HEK293 (cell line): ENCODE measurements at regions not wholly inside any gene's neighbourhood (a gene's known extent, or its start where the extent isn't known, plus 50 kb on each side); places are given as distances from the start of the nearest gene placed in this dataset.
"Not testable (repeated sequence)": the region's sequence is repeated elsewhere in the genome, so short reads cannot be mapped to it uniquely, and the experiment has no call there.

Experiments
- CTCF ChIA-PET: fragments of 350-600 bp; formaldehyde crosslinking; extraction: SDS; loops from one replicate; lab custom pipeline; 2021; ENCODE audit warnings: antibody characterized with exemption; lab: Yijun Ruan, JAX
- POLR2A ChIA-PET: fragments of 300-600 bp; formaldehyde crosslinking; extraction: SDS; loops from one replicate; lab custom pipeline; 2020; ENCODE audit warnings: antibody characterized with exemption, inconsistent platforms; lab: Yijun Ruan, JAX
- H3K27ac ChIP-seq: fragments of 200-500 bp; sonication (Bioruptor generic); 2 replicates; pipeline ENCODE4 v1.5.1; 2014; ENCODE audit warnings: low read depth, low read length, control low read depth, inconsistent platforms; ENCODE audit errors: extremely low read depth
- H3K36me3 ChIP-seq, 2 experiments: fragments of 200-500 bp in 1 of 2; sonication (Bioruptor generic) in 1 of 2; 1 replicate in 1 of 2; 2 replicates in 1 of 2; pipeline ENCODE4 v1.5.1; 2014 to 2017; ENCODE audit warnings: inconsistent platforms in 2 of 2, low read length in 2 of 2; ENCODE audit not compliant: control insufficient read depth in 2 of 2, insufficient read depth in 1 of 2
- H3K4me1 ChIP-seq: fragments of 200-500 bp; sonication (Bioruptor generic); 2 replicates; pipeline ENCODE4 v1.5.1; 2014; ENCODE audit warnings: mild to moderate bottlenecking, low read length, inconsistent platforms; ENCODE audit not compliant: control insufficient read depth, insufficient read depth
- H3K4me3 ChIP-seq: 2 replicates; pipeline ENCODE4 v1.5.1; 2011; ENCODE audit warnings: low read depth, mild to moderate bottlenecking, control low read depth, low read length, moderate library complexity
- H3K9me3 ChIP-seq: fragments of 200-500 bp; sonication (Bioruptor generic); 2 replicates; pipeline ENCODE4 v1.5.1; 2014; ENCODE audit warnings: low read depth, low read length, inconsistent platforms; ENCODE audit not compliant: control insufficient read depth, insufficient read depth
- BCL11B ChIP-seq: fragments of 450-650 bp; formaldehyde crosslinking; IDR thresholded peaks from 2 replicates; pipeline ENCODE4 v1.5.1; 2016; ENCODE audit warnings: low read depth, missing biosample characterization, missing genetic modification characterization
- GFI1B ChIP-seq: fragments of 450-650 bp; formaldehyde crosslinking; IDR thresholded peaks from 2 replicates; pipeline ENCODE4 v1.5.1; 2016; ENCODE audit warnings: missing biosample characterization, missing genetic modification characterization
- PRDM4 ChIP-seq: fragments of 450-650 bp; formaldehyde crosslinking; IDR thresholded peaks from 2 replicates; pipeline ENCODE4 v1.5.1; 2017; ENCODE audit warnings: missing biosample characterization, missing genetic modification characterization
- SP2 ChIP-seq: fragments of 450-650 bp; formaldehyde crosslinking; IDR thresholded peaks from 2 replicates; pipeline ENCODE4 v1.5.1; 2016; ENCODE audit warnings: missing biosample characterization, missing genetic modification characterization
- ZBTB10 ChIP-seq: fragments of 450-650 bp; formaldehyde crosslinking; IDR thresholded peaks from 2 replicates; pipeline ENCODE4 v1.5.1; 2016; ENCODE audit warnings: missing biosample characterization, missing genetic modification characterization
- ZNF10 ChIP-seq: fragments of 450-650 bp; formaldehyde crosslinking; IDR thresholded peaks from 2 replicates; pipeline ENCODE4 v1.5.1; 2017; ENCODE audit warnings: missing biosample characterization, missing genetic modification characterization
- ZNF114 ChIP-seq: fragments of 450-650 bp; formaldehyde crosslinking; IDR thresholded peaks from 2 replicates; pipeline ENCODE4 v1.5.0; 2017; ENCODE audit warnings: missing biosample characterization, missing genetic modification characterization
- ZNF2 ChIP-seq: fragments of 450-650 bp; formaldehyde crosslinking; IDR thresholded peaks from 2 replicates; pipeline ENCODE4 v1.5.1; 2016; ENCODE audit warnings: missing biosample characterization, missing genetic modification characterization
- ZNF239 ChIP-seq: fragments of 450-650 bp; formaldehyde crosslinking; IDR thresholded peaks from 2 replicates; pipeline ENCODE4 v1.5.1; 2016; ENCODE audit warnings: missing biosample characterization, missing genetic modification characterization
- ZNF362 ChIP-seq: fragments of 450-650 bp; formaldehyde crosslinking; IDR thresholded peaks from 2 replicates; pipeline ENCODE4 v1.5.1; 2016; ENCODE audit warnings: missing biosample characterization, missing genetic modification characterization
- ZNF423 ChIP-seq: fragments of 450-650 bp; formaldehyde crosslinking; IDR thresholded peaks from 2 replicates; pipeline ENCODE4 v1.5.1; 2016; ENCODE audit warnings: missing biosample characterization, missing genetic modification characterization
- ZNF48 ChIP-seq: fragments of 450-650 bp; formaldehyde crosslinking; IDR thresholded peaks from 2 replicates; pipeline ENCODE4 v1.5.1; 2016; ENCODE audit warnings: missing biosample characterization, missing genetic modification characterization
- ZNF514 ChIP-seq: fragments of 450-650 bp; formaldehyde crosslinking; IDR thresholded peaks from 2 replicates; pipeline ENCODE4 v1.5.1; 2016; ENCODE audit warnings: missing biosample characterization, missing genetic modification characterization
- ZNF521 ChIP-seq: fragments of 450-650 bp; formaldehyde crosslinking; IDR thresholded peaks from 2 replicates; pipeline ENCODE4 v1.5.1; 2017; ENCODE audit warnings: missing biosample characterization, mild to moderate bottlenecking, missing genetic modification characterization
- ZNF747 ChIP-seq: fragments of 450-650 bp; formaldehyde crosslinking; IDR thresholded peaks from 2 replicates; pipeline ENCODE4 v1.5.1; 2016; ENCODE audit warnings: missing biosample characterization, missing genetic modification characterization
- ZSCAN16 ChIP-seq: fragments of 450-650 bp; formaldehyde crosslinking; IDR thresholded peaks from 2 replicates; pipeline ENCODE4 v1.5.1; 2016; ENCODE audit warnings: missing biosample characterization, missing genetic modification characterization
- ZSCAN5A ChIP-seq: fragments of 450-650 bp; formaldehyde crosslinking; IDR thresholded peaks from 2 replicates; pipeline ENCODE4 v1.5.1; 2016; ENCODE audit warnings: missing biosample characterization, missing genetic modification characterization

GRCh38 chr5:154589511-154589910, 111.5 kb upstream of the HAND1 start:
- Histone ChIP-seq H3K9me3 (no peaks in the 10 kb centered on the region), H3K27ac (no peak overlapping the region), H3K36me3 (no peaks in the 10 kb centered on the region), H3K4me1 (peaks cover 6% of the 10 kb centered on the region; the same call in 1 of the 2 replicates), H3K4me3 (no peak overlapping the region)
- POLR2A ChIA-PET, result no interaction called here
- CTCF ChIA-PET, result interaction anchor here (0.7 to 4.2 kb wide), 2 partner anchors 22 to 69 kb away, joined by 4 to 15 read pairs; no protein-coding TSS in a partner anchor
- no peak for TF ChIP-seq PRDM4
- no peak for TF ChIP-seq ZSCAN5A (tag by site-specific recombination)
- no peak for TF ChIP-seq ZNF423
- TF ChIP-seq ZNF362 (tag by site-specific recombination), result no peak
- TF ChIP-seq ZNF521 (tag by site-specific recombination), result no peak
- no peak for TF ChIP-seq ZSCAN16
- TF ChIP-seq ZNF239 (tag by site-specific recombination), result no peak
- TF ChIP-seq ZNF747, result no peak
- no peak for TF ChIP-seq BCL11B (tag by site-specific recombination)
- no peak for TF ChIP-seq GFI1B (tag by site-specific recombination)
- TF ChIP-seq SP2 (tag by site-specific recombination), result no peak
- no peak for TF ChIP-seq ZNF2 (tag by site-specific recombination)
- no peak for TF ChIP-seq ZBTB10 (tag by site-specific recombination)
- TF ChIP-seq ZNF514 (tag by site-specific recombination), result no peak
- TF ChIP-seq ZNF10 (tag by site-specific recombination), result no peak
- no peak for TF ChIP-seq ZNF114 (tag by site-specific recombination)
- TF ChIP-seq ZNF48 (tag by site-specific recombination), result no peak

- H3K27ac ChIP-seq, H3K9me3 ChIP-seq, H3K4me1 ChIP-seq, POLR2A ChIA-PET, H3K4me3 ChIP-seq, H3K36me3 ChIP-seq: not testable (repeated sequence)
- CTCF ChIA-PET, result interaction anchor here (0.6 to 4.2 kb wide), 4 partner anchors 16 to 487 kb away, joined by 3 to 15 read pairs (median 4); no protein-coding TSS in a partner anchor
These were observed 110.9 kb upstream of the HAND1 start for GRCh38 chr5:154588833-154589425.
